ENCODE measurements at regions not wholly inside any gene's neighbourhood (a gene's known extent, or its start where the extent isn't known, plus 50 kb on each side); places are given as distances from the start of the nearest gene placed in this dataset.
"Not testable (repeated sequence)": the region's sequence is repeated elsewhere in the genome, so short reads cannot be mapped to it uniquely, and the experiment has no call there.

- DNase-seq = no peak
Measured at GRCh38 chr7:22066522-22066921, 120.8 kb upstream of the CDCA7L start.

GRCh38 chr7:22064816-22065215 lies 119.1 kb upstream of the CDCA7L start:
- no peak for DNase-seq

- DNase-seq = no peak
Measured at GRCh38 chr7:22061775-22062174, 116.1 kb upstream of the CDCA7L start.

GRCh38 chr7:22060863-22061262 lies 115.2 kb upstream of the CDCA7L start:
- no peak for DNase-seq

GRCh38 chr7:22060197-22060596 lies 114.5 kb upstream of the CDCA7L start:
- no peak for DNase-seq

- no peak for DNase-seq
Measured at GRCh38 chr7:22055226-22055625, 109.5 kb upstream of the CDCA7L start.

- DNase-seq = no peak
Measured at GRCh38 chr7:22052674-22053365, 107.1 kb upstream of the CDCA7L start.

GRCh38 chr7:22051886-22052673 lies 106.4 kb upstream of the CDCA7L start:
- no peak for DNase-seq

- DNase-seq = no peak
Measured at GRCh38 chr7:22049766-22050500, 104.2 kb upstream of the CDCA7L start.

- DNase-seq = no peak
Measured at GRCh38 chr7:22043367-22043766, 97.7 kb upstream of the CDCA7L start.

- no peak for DNase-seq
Measured at GRCh38 chr7:22040923-22041595, 95.4 kb upstream of the CDCA7L start.

GRCh38 chr7:22039670-22040069 lies 94.0 kb upstream of the CDCA7L start:
- no peak for DNase-seq

- DNase-seq = not testable (repeated sequence)
Measured at GRCh38 chr7:22032356-22032755, 86.7 kb upstream of the CDCA7L start.

- DNase-seq = not testable (repeated sequence)
Measured at GRCh38 chr7:22028656-22029055, 83.0 kb upstream of the CDCA7L start.

GRCh38 chr7:22027475-22027874 lies 81.8 kb upstream of the CDCA7L start:
- DNase-seq = no peak

GRCh38 chr7:22025983-22026382 lies 80.3 kb upstream of the CDCA7L start:
- no peak for DNase-seq

GRCh38 chr7:22025075-22025474 lies 79.4 kb upstream of the CDCA7L start:
- DNase-seq = no peak

GRCh38 chr7:22019931-22020330 lies 74.2 kb upstream of the CDCA7L start:
- DNase-seq = no peak

GRCh38 chr7:22016507-22016906 lies 70.8 kb upstream of the CDCA7L start:
- no peak for DNase-seq

GRCh38 chr7:22013711-22014110 lies 68.0 kb upstream of the CDCA7L start:
- no peak for DNase-seq

- DNase-seq = no peak
Measured at GRCh38 chr7:22008683-22009082, 63.0 kb upstream of the CDCA7L start.

- DNase-seq = no peak
Measured at GRCh38 chr7:22008087-22008486, 62.4 kb upstream of the CDCA7L start.

GRCh38 chr7:22005151-22005550 lies 59.5 kb upstream of the CDCA7L start:
- DNase-seq = no peak

Measured in inflammatory macrophage (primary cell).